HEK293 (cell line): ENCODE measurements at regions not wholly inside any gene's neighbourhood (a gene's known extent, or its start where the extent isn't known, plus 50 kb on each side); places are given as distances from the start of the nearest gene placed in this dataset.
"Not testable (repeated sequence)": the region's sequence is repeated elsewhere in the genome, so short reads cannot be mapped to it uniquely, and the experiment has no call there.

Source experiments
- CTCF ChIP-seq: fragments of 450-650 bp; formaldehyde crosslinking; IDR thresholded peaks from 2 replicates; pipeline ENCODE4 v1.5.1; 2016; ENCODE audit warnings: missing biosample characterization, missing genetic modification characterization
- ZFP37 ChIP-seq: fragments of 450-650 bp; formaldehyde crosslinking; IDR thresholded peaks from 2 replicates; pipeline ENCODE4 v1.5.1; 2016; ENCODE audit warnings: missing biosample characterization, missing genetic modification characterization
- ZNF133 ChIP-seq: fragments of 450-650 bp; formaldehyde crosslinking; IDR thresholded peaks from 2 replicates; pipeline ENCODE4 v1.5.1; 2016; ENCODE audit warnings: missing biosample characterization, missing genetic modification characterization
- ZNF138 ChIP-seq: fragments of 450-650 bp; formaldehyde crosslinking; IDR thresholded peaks from 2 replicates; pipeline ENCODE4 v1.5.1; 2016; ENCODE audit warnings: missing biosample characterization, missing genetic modification characterization, borderline replicate concordance
- ZNF23 ChIP-seq: fragments of 450-650 bp; formaldehyde crosslinking; IDR thresholded peaks from 2 replicates; pipeline ENCODE4 v1.5.1; 2016; ENCODE audit warnings: missing biosample characterization, missing genetic modification characterization, borderline replicate concordance
- ZNF274 ChIP-seq, 2 experiments: fragments of 200-500 bp in 1 of 2; fragments of 450-650 bp in 1 of 2; sonication (Bioruptor generic) in 1 of 2; formaldehyde crosslinking in 1 of 2; IDR thresholded peaks; 2 replicates each; pipeline versions ENCODE4 v1.5.1 to v1.6.1; 2014 to 2016; ENCODE audit warnings: borderline replicate concordance in 1 of 2, inconsistent platforms in 1 of 2, low read length in 1 of 2, missing biosample characterization in 1 of 2, missing genetic modification characterization in 1 of 2
- ZNF335 ChIP-seq: fragments of 450-650 bp; formaldehyde crosslinking; conservative IDR thresholded peaks from 2 replicates; pipeline ENCODE4 v1.5.1; 2016; ENCODE audit warnings: missing biosample characterization, missing genetic modification characterization
- ZNF37A ChIP-seq: fragments of 450-650 bp; IDR thresholded peaks from 2 replicates; pipeline ENCODE4 v1.5.1; 2018; ENCODE audit warnings: missing biosample characterization, missing genetic modification characterization
- ZNF549 ChIP-seq: fragments of 450-650 bp; IDR thresholded peaks from 2 replicates; pipeline ENCODE4 v1.5.1; 2018; ENCODE audit warnings: missing biosample characterization, missing genetic modification characterization, mild to moderate bottlenecking, inconsistent platforms, moderate library complexity
- ZNF777 ChIP-seq: fragments of 450-650 bp; formaldehyde crosslinking; IDR thresholded peaks from 2 replicates; pipeline ENCODE4 v1.5.1; 2017; ENCODE audit warnings: missing biosample characterization, missing genetic modification characterization, borderline replicate concordance
- ZNF843 ChIP-seq: fragments of 450-650 bp; formaldehyde crosslinking; IDR thresholded peaks from 2 replicates; pipeline ENCODE4 v1.5.1; 2016; ENCODE audit warnings: missing biosample characterization, missing genetic modification characterization

GRCh38 chr7:112551521-112551920 is 70.7 kb downstream of the LSMEM1 start:
- not testable (repeated sequence) for TF ChIP-seq ZNF549 (tag by site-specific recombination); ZNF777 (tag by site-specific recombination); ZNF843 (tag by site-specific recombination); CTCF (tag by site-specific recombination); ZNF37A; ZNF138 (tag by site-specific recombination); ZFP37; ZNF133 (tag by site-specific recombination); ZNF335 (tag by site-specific recombination); ZNF23 (tag by site-specific recombination); ZNF274 (IDR thresholded peaks at IDR 0.05; ENCODE audit: low read length); ZNF274 (tag by site-specific recombination; IDR thresholded peaks at IDR 0.05; ENCODE audit: borderline replicate concordance)
